ENCODE measurements at regions not wholly inside any gene's neighbourhood (a gene's known extent, or its start where the extent isn't known, plus 50 kb on each side); places are given as distances from the start of the nearest gene placed in this dataset.

- TF ChIP-seq POLR2A (IDR thresholded peaks at IDR 0.05; ENCODE audit: low read length) (no peak), GATA1 (IDR thresholded peaks at IDR 0.05; ENCODE audit: low read depth, low read length) (no peak)
Measured at GRCh38 chr4:136355970-136356369, 1176.3 kb downstream of the PCDH18 start.

Data from erythroblast (primary cell).